ENCODE measurements at regions not wholly inside any gene's neighbourhood (a gene's known extent, or its start where the extent isn't known, plus 50 kb on each side); places are given as distances from the start of the nearest gene placed in this dataset.
"Not testable (repeated sequence)": the region's sequence is repeated elsewhere in the genome, so short reads cannot be mapped to it uniquely, and the experiment has no call there.

GRCh38 chr3:159732172-159733111 lies 256.2 kb upstream of the IL12A start:
- peak; percentile 27 for DNase-seq

GRCh38 chr3:159733194-159733860 lies 255.3 kb upstream of the IL12A start:
- DNase-seq = peak; percentile 15

- DNase-seq = no peak
These were observed 254.0 kb upstream of the IL12A start for GRCh38 chr3:159734681-159735080.

DNA sequence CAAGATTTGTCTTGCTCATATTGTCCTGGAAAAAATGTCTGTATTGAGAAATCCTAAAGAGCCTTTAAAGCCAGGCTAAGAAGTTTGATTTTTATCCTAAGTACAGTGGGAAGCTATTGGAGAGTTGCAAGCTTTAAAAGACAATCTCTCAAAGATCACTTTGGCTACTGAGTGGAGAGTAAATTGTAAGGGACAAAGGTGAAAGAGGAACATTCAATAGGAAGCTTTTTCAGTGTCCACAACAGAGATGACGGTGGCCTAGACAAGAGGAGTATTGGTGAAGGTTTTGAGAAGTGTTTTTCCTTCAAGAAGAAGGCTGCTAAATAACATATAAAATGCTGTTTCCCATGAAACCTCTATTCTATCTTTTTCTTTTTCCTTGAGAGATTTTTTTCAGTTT lies 249.5 kb upstream of the IL12A start:
- no peak for DNase-seq

DNA sequence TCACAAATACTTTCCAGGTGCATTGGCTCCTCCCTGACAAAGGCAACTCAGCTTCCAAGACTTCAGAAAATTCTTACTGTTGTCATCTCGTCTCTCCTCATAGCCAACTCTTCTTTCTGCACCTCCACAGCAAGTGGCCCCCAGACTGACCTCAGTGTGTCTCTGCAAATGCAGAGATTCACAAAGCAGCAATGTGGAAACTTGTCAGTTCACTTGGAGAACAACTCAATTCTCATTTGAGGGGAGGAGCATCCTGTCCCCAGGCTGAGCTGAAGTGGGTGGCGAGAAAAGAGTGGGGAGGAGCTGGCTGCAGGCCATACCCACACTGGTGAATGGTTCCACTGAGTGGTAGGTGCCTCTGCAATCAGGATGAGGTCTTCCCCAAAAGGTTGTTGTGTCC lies 248.7 kb upstream of the IL12A start:
- DNase-seq = no peak

GRCh38 chr3:159741281-159741680 lies 247.4 kb upstream of the IL12A start:
- DNase-seq = no peak

GRCh38 chr3:159748425-159748824 lies 240.2 kb upstream of the IL12A start:
- DNase-seq = no peak

GRCh38 chr3:159749406-159749805 lies 239.2 kb upstream of the IL12A start:
- DNase-seq = peak; percentile 46

- no peak for DNase-seq
These were observed 237.5 kb upstream of the IL12A start for GRCh38 chr3:159751146-159751545.

DNA sequence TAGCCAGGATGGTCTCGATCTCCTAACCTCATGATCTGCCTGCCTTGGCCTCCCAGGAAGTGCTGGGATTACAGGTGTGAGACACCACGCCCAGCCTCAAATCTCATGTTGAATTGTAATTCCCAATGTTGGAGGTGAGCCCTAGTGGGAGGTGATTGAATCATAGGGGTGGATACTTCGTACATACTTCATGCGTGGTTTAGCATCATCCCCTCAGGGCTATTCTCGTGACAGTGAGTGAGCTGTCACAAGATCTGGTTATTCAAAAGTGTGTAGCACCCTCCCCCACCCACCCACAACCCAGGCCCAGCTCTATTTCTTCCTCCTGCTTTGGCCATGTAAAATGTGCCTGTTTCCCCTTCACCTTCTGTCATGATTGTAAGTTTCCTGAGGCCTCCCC lies 236.9 kb upstream of the IL12A start:
- DNase-seq = no peak

GRCh38 chr3:159756279-159757207 lies 232.1 kb upstream of the IL12A start:
- not testable (repeated sequence) for DNase-seq

- no peak for DNase-seq
These were observed 231.1 kb upstream of the IL12A start for GRCh38 chr3:159757341-159758060.

DNA sequence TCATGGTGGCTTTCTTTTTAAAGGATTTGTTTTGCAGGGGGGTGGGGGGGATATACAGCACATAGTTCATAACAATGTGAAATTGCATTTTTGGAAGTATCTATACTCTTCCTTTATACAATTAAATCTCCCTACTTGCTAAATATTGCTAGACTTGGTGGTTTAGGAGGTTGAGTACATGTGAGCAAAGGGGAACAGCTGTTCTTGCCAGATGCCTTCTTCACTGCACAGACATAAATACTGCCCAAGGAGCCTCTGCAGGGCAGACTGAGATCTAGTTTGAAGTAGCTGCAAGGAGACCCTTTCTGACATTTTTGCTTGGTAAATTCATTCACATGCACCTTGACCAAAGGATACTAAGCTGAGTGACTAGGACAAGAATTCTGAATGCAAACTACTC lies 228.6 kb upstream of the IL12A start:
- DNase-seq = no peak

DNA sequence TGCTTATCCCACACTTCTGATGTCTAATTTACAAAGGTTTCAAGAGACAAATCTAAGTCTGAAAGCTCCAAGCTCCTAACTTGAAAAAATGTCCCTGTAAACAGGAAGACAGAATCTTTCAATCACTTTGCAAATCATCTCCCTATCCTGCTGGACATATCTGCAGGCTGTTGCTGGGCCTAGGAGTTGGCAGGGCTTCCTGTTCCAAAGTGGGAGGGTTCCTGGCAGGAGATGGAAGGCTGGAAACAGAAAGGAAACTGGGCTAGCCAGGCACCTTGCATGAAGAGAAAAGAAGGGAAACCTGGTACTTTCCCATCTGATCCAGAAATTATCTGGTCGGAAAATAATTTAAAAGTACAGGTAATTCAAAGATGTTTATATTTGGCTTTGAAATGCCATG lies 227.3 kb upstream of the IL12A start:
- DNase-seq = no peak

- no peak for DNase-seq
These were observed 226.6 kb upstream of the IL12A start for GRCh38 chr3:159761848-159762635.

GRCh38 chr3:159763011-159763601 lies 225.5 kb upstream of the IL12A start:
- DNase-seq = peak; percentile 85

DNA sequence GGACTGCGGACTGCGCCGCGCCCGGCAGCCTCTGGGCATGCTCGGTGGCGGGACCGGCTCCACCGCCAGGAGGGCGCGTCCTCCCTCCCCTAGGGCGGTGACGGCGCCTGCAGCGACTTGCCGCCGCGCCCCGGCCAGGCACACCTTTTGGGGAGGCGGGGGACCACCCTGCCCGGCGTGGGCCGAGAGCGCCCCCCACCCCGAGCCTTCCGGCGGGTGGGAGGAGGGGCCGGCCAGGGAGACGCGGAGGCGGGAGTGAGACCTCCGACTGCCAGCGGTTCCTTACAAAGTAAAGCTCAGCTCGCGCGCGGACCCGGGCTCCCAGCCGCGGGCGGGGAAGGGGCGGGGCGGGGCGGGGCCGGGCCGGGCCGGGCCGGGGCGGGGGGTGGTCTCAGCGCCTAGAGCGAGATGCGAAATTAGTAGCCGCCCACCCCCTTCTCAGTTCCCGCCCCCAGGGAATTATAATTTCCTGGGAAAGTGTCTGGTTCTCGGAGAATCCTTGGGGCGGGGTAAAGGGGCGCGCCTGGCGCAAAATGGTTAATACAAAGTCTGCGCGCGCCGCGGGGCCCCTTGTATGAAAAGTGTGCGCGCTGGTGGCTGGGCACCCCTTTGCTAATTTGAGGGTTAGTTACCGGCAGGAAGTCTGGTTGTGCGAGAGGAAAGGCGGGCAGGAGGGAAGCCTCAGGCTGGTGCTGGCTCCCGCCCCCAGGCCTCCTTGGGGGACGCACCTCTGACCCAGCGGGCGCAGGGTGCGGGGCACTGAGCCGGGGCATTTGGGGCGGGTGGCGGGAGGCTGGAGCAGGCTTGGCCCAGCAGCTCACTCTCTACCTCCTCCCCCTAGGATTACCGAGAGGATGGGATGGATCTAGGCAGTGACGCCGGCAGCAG lies 224.8 kb upstream of the IL12A start:
- peak; percentile 95 for DNase-seq

GRCh38 chr3:159764490-159765029 lies 224.1 kb upstream of the IL12A start:
- peak; percentile 75 for DNase-seq
